Omental fat pad (tissue), 3 donors: ENCODE measurements at regions not wholly inside any gene's neighbourhood (a gene's known extent, or its start where the extent isn't known, plus 50 kb on each side); places are given as distances from the start of the nearest gene placed in this dataset.

Experiments used
- ATAC-seq: fragments of 150-250 bp; one replicate; pipeline ENCODE4 v1.9.1; 2016; ENCODE audit warnings: mild to moderate bottlenecking, moderate library complexity; ENCODE audit not compliant: low FRiP score
- DNase-seq: peaks from one replicate; pipeline ENCODE4 v3.0.0-alpha.2; 2019; ENCODE audit warnings: low spot score
- CTCF ChIP-seq, 3 donors: fragments of 450-650 bp; IDR thresholded peaks; one replicate each; pipeline ENCODE4 v1.5.1; 2016 to 2017; ENCODE audit warnings: antibody characterized with exemption in 3 of 3, mild to moderate bottlenecking in 3 of 3, moderate library complexity in 2 of 3

- DNase-seq (no peak), ATAC-seq (no peak)
Measured at GRCh38 chr2:121030523-121030922, 254.5 kb downstream of the TFCP2L1 start.

GRCh38 chr2:121031568-121032340 lies 253.2 kb downstream of the TFCP2L1 start:
- ATAC-seq, result no peak
- DNase-seq, result no peak
- TF ChIP-seq CTCF (IDR thresholded peaks at IDR 0.05), result no peak

More at GRCh38 chr2:121030523-121030922, 254.5 kb downstream of the TFCP2L1 start:
- TF ChIP-seq CTCF (IDR thresholded peaks at IDR 0.05), result no peak

- no peak for TF ChIP-seq CTCF (IDR thresholded peaks at IDR 0.05)
- ATAC-seq (no peak), DNase-seq (no peak)
Measured at GRCh38 chr2:121033461-121033996, 251.5 kb downstream of the TFCP2L1 start.

DNA sequence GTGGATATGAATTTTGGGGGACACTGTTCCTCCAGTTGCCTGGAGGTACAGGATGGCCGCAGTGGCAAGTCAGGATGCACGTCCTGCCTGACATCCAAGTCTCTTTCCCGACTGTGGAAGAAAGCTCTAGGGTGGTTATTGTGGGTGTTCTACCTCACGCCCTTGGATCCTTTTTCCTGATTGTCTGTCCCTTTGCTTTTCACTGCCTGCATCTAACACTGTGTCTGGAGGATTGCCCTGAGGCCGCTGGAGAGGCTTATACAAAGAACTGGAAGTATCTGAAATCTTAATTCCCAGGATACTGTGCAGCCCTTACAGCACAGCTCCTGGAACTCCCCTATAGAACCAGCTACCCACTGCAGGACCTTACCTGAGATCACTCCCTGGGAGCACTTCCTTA lies 250.5 kb downstream of the TFCP2L1 start:
- no peak for ATAC-seq
- no peak for DNase-seq
- TF ChIP-seq CTCF (IDR thresholded peaks at IDR 0.05), result no peak

DNA sequence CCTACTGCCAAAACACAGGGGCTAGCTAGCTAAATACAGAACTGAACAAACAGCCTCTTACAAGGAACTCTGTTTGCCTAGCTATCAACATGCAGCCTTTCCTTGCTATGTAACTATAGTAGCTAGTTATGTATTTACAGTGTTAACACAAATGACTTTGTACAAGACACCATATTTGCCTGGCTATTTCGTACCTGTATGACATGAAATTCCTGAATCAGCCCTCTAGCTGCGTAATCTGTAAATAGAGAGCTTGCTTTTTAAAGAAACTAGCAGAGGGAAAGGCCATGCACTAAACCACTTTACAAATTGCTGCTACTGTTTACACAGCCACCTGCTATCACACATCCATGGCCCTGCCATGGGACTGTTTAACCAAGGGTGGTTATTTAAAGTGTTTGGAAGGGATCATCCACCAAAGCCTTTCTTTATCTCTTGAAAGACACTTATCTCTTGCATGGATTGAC lies 248.7 kb downstream of the TFCP2L1 start:
- DNase-seq, result no peak
- TF ChIP-seq CTCF (IDR thresholded peaks at IDR 0.05), result no peak
- no peak for ATAC-seq

DNA sequence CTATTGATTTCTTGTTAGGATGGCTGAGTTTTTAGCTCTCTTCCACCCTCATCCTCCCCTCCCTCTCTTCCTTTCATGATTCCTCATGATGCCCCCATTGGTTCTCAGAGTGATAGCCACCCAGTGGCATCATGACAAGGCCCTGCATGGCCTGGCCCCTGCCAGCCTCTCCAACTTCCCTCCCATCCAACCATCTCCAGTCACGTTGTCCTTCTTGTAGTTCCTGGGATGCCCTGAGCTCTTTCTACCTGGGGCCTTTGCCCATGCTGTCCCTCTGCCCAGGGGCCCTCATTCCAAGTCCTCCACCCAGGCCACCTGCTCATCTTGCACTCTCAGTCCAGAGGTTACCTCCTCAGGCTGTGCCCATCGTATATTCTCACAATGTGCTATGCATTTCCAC lies 247.5 kb downstream of the TFCP2L1 start:
- TF ChIP-seq CTCF (IDR thresholded peaks at IDR 0.05), result no peak
- DNase-seq, result no peak
- ATAC-seq, result no peak

GRCh38 chr2:121038031-121038430 lies 247.0 kb downstream of the TFCP2L1 start:
- TF ChIP-seq CTCF (IDR thresholded peaks at IDR 0.05), result no peak
- no peak for DNase-seq
- no peak for ATAC-seq
